Lower leg skin (tissue), 3 donors: ENCODE measurements at regions not wholly inside any gene's neighbourhood (a gene's known extent, or its start where the extent isn't known, plus 50 kb on each side); places are given as distances from the start of the nearest gene placed in this dataset.

Experiments used
- CTCF ChIP-seq, 3 donors: fragments of 450-650 bp; IDR thresholded peaks; one replicate each; pipeline ENCODE4 v1.5.1; 2016; ENCODE audit warnings: antibody characterized with exemption in 3 of 3, mild to moderate bottlenecking in 3 of 3, moderate library complexity in 2 of 3
- POLR2A ChIP-seq, 2 donors: fragments of 450-650 bp; IDR thresholded peaks; one replicate each; pipeline ENCODE4 v1.6.1; 2016 to 2017; ENCODE audit warnings: antibody characterized with exemption in 2 of 2, mild to moderate bottlenecking in 1 of 2, moderate library complexity in 1 of 2

GRCh38 chr1:110266834-110267233 is 56.7 kb downstream of the KCNC4 start:
- no peak for TF ChIP-seq CTCF (IDR thresholded peaks at IDR 0.05)
- no peak for TF ChIP-seq POLR2A (IDR thresholded peaks at IDR 0.05)
